OCI-LY1 (cell line): ENCODE measurements at regions not wholly inside any gene's neighbourhood (a gene's known extent, or its start where the extent isn't known, plus 50 kb on each side); places are given as distances from the start of the nearest gene placed in this dataset.

Experiments
- H2AFZ ChIP-seq: fragments of 200-600 bp; sonication (generic), shearing (Covaris generic); 2 replicates; pipeline ENCODE4 v1.6.0; 2014; ENCODE audit warnings: antibody characterized with exemption, mild to moderate bottlenecking, low read length
- H3F3A ChIP-seq: fragments of 200-600 bp; sonication (generic), shearing (Covaris generic); 2 replicates; pipeline ENCODE4 v1.6.0; 2014; ENCODE audit warnings: mild to moderate bottlenecking, antibody characterized with exemption, low read length, moderate library complexity; ENCODE audit not compliant: insufficient read depth
- H3K27ac ChIP-seq: fragments of 200-600 bp; sonication (generic); 2 replicates; pipeline ENCODE4 v1.5.1; 2014; ENCODE audit warnings: low read length, mixed run types, mild to moderate bottlenecking, low read depth; ENCODE audit not compliant: poor library complexity, severe bottlenecking
- H3K27me3 ChIP-seq: fragments of 200-600 bp; sonication (generic); 2 replicates; pipeline ENCODE4 v1.6.0; 2014; ENCODE audit warnings: antibody characterized with exemption, mild to moderate bottlenecking, low read length, moderate library complexity; ENCODE audit not compliant: insufficient read depth
- H3K36me3 ChIP-seq: fragments of 200-600 bp; sonication (generic); 2 replicates; pipeline ENCODE4 v1.6.1; 2014; ENCODE audit warnings: mild to moderate bottlenecking, antibody characterized with exemption, low read length, moderate library complexity, mixed read lengths; ENCODE audit not compliant: insufficient read depth
- H3K4me1 ChIP-seq: fragments of 200-600 bp; sonication (generic); 2 replicates; pipeline ENCODE4 v1.5.1; 2014; ENCODE audit warnings: mild to moderate bottlenecking, low read length, moderate library complexity; ENCODE audit not compliant: insufficient read depth, severe bottlenecking
- H3K4me2 ChIP-seq: fragments of 200-600 bp; sonication (generic), shearing (Covaris generic); 2 replicates; pipeline ENCODE4 v1.6.1; 2014; ENCODE audit warnings: low read length
- H3K4me3 ChIP-seq: fragments of 200-600 bp; sonication (generic); 2 replicates; pipeline ENCODE4 v1.5.1; 2014; ENCODE audit warnings: low read length, low read depth, mild to moderate bottlenecking, mixed read lengths; ENCODE audit not compliant: poor library complexity, severe bottlenecking
- H3K79me2 ChIP-seq: fragments of 200-600 bp; shearing (Covaris generic); 2 replicates; pipeline ENCODE4 v1.6.1; 2016; ENCODE audit warnings: mixed run types, low read length, mixed read lengths; ENCODE audit not compliant: insufficient read depth
- H3K9ac ChIP-seq: fragments of 200-600 bp; sonication (generic), shearing (Covaris generic); 2 replicates; pipeline ENCODE4 v1.6.1; 2014; ENCODE audit warnings: mild to moderate bottlenecking, low read length, mixed read lengths
- H3K9me2 ChIP-seq: fragments of 200-600 bp; sonication (generic), shearing (Covaris generic); 2 replicates; pipeline ENCODE4 v1.6.1; 2014; ENCODE audit warnings: low read depth, mild to moderate bottlenecking, low read length, mixed read lengths
- H3K9me3 ChIP-seq: fragments of 200-600 bp; shearing (Covaris generic); 2 replicates; pipeline ENCODE4 v1.6.1; 2014; ENCODE audit warnings: low read length, mixed read lengths
- H4K20me1 ChIP-seq: fragments of 200-600 bp; sonication (generic), shearing (Covaris generic); 2 replicates; pipeline ENCODE4 v1.6.0; 2016; ENCODE audit warnings: mild to moderate bottlenecking, low read length; ENCODE audit not compliant: insufficient read depth
- CTCF ChIP-seq: fragments of 200-600 bp; sonication (generic), shearing (Covaris generic); IDR thresholded peaks from 2 replicates; pipeline ENCODE4 v1.5.1; 2017; ENCODE audit warnings: mild to moderate bottlenecking, antibody characterized with exemption, low read length, moderate library complexity, mixed read lengths
- EZH2 ChIP-seq: fragments of 200-600 bp; sonication (generic), shearing (Covaris generic); IDR thresholded peaks from 2 replicates; pipeline ENCODE4 v1.8.0; 2017; ENCODE audit warnings: borderline replicate concordance, mixed run types, mild to moderate bottlenecking, antibody characterized with exemption, low read length, moderate library complexity, mixed read lengths

- no peak overlapping the region for H3K9ac ChIP-seq
- no peaks in the 10 kb centered on the region for H3K9me3 ChIP-seq
- H3K36me3 ChIP-seq = no peaks in the 10 kb centered on the region
- H2AFZ ChIP-seq = no peak overlapping the region
- no peaks in the 10 kb centered on the region for H3K4me1 ChIP-seq
- TF ChIP-seq CTCF (no peak), EZH2 (no peak)
- H3K27me3 ChIP-seq = no peaks in the 10 kb centered on the region
- no peaks in the 10 kb centered on the region for H4K20me1 ChIP-seq
- H3K9me2 ChIP-seq = no peaks in the 10 kb centered on the region
- no peaks in the 10 kb centered on the region for H3F3A ChIP-seq
- no peak overlapping the region for H3K27ac ChIP-seq
- no peaks in the 10 kb centered on the region for H3K79me2 ChIP-seq
- no peak overlapping the region for H3K4me3 ChIP-seq
- no peak overlapping the region for H3K4me2 ChIP-seq
These were observed 425.5 kb downstream of the RFC3 start for GRCh38 chr13:34243403-34243802.

- H3K36me3 ChIP-seq = no peaks in the 10 kb centered on the region
- H3K9ac ChIP-seq = no peak overlapping the region
- no peak overlapping the region for H2AFZ ChIP-seq
- H3F3A ChIP-seq = no peaks in the 10 kb centered on the region
- H3K9me2 ChIP-seq = no peaks in the 10 kb centered on the region
- H3K4me3 ChIP-seq = no peak overlapping the region
- TF ChIP-seq EZH2 (no peak), CTCF (no peak)
- no peaks in the 10 kb centered on the region for H3K79me2 ChIP-seq
- no peaks in the 10 kb centered on the region for H3K9me3 ChIP-seq
- no peak overlapping the region for H3K27ac ChIP-seq
- no peaks in the 10 kb centered on the region for H4K20me1 ChIP-seq
- no peaks in the 10 kb centered on the region for H3K4me1 ChIP-seq
- H3K4me2 ChIP-seq = no peak overlapping the region
- no peaks in the 10 kb centered on the region for H3K27me3 ChIP-seq
These were observed 428.6 kb downstream of the RFC3 start for GRCh38 chr13:34246511-34246910.

GRCh38 chr13:34247596-34247995 is 429.6 kb downstream of the RFC3 start:
- Histone ChIP-seq H3K79me2 (no peaks in the 10 kb centered on the region), H3K4me3 (no peak overlapping the region), H3K9ac (no peak overlapping the region), H3K27me3 (no peaks in the 10 kb centered on the region), H3K4me1 (no peaks in the 10 kb centered on the region), H3K36me3 (no peaks in the 10 kb centered on the region), H3K9me2 (no peaks in the 10 kb centered on the region), H3F3A (no peaks in the 10 kb centered on the region), H4K20me1 (no peaks in the 10 kb centered on the region), H2AFZ (no peak overlapping the region), H3K4me2 (no peak overlapping the region), H3K9me3 (no peaks in the 10 kb centered on the region), H3K27ac (no peak overlapping the region)
- TF ChIP-seq EZH2 = no peak
- TF ChIP-seq CTCF = no peak
